SK-N-SH treated with all-trans-retinoic acid at 6 μM for 48 hours (cell line): ENCODE measurements at regions not wholly inside any gene's neighbourhood (a gene's known extent, or its start where the extent isn't known, plus 50 kb on each side); places are given as distances from the start of the nearest gene placed in this dataset.

ENCODE experiments used
- ATAC-seq: fragments of 200-7000 bp; cut with Tn5 transposase; 3 replicates; pipeline ENCODE4 v1.9.1; 2020; ENCODE audit warnings: mild to moderate bottlenecking, moderate library complexity
- ARNTL ChIP-seq: fragments of 450-650 bp; formaldehyde crosslinking; IDR thresholded peaks from 2 replicates; pipeline ENCODE4 v1.5.0; 2020; ENCODE audit warnings: low read depth, mild to moderate bottlenecking, moderate library complexity, borderline replicate concordance
- BACH2 ChIP-seq: fragments of 250-450 bp; sonication (Bioruptor Pico); IDR thresholded peaks from 2 replicates; pipeline ENCODE4 v1.9.0; 2021; ENCODE audit warnings: mild to moderate bottlenecking, borderline replicate concordance
- CSDC2 ChIP-seq: fragments of 250-450 bp; sonication (Bioruptor Pico); IDR thresholded peaks from 2 replicates; pipeline ENCODE4 v1.5.0; 2020; ENCODE audit warnings: mild to moderate bottlenecking, moderate library complexity
- ESRRG ChIP-seq: fragments of 250-450 bp; sonication (Bioruptor Pico); IDR thresholded peaks from 2 replicates; pipeline ENCODE4 v1.6.1; 2021; ENCODE audit warnings: mild to moderate bottlenecking
- ISL1 ChIP-seq: fragments of 250-450 bp; sonication (Bioruptor Pico); IDR thresholded peaks from 2 replicates; pipeline ENCODE4 v2.1.2; 2022; ENCODE audit warnings: mild to moderate bottlenecking, moderate library complexity
- OSR1 ChIP-seq: fragments of 250-450 bp; sonication (Bioruptor Pico); IDR thresholded peaks from 2 replicates; pipeline ENCODE4 v1.8.0; 2022; ENCODE audit warnings: moderate library complexity, mild to moderate bottlenecking, inconsistent platforms
- PPARA ChIP-seq: fragments of 250-450 bp; sonication (Bioruptor Pico); IDR thresholded peaks from 2 replicates; pipeline ENCODE4 v1.5.0; 2020; ENCODE audit warnings: mild to moderate bottlenecking, borderline replicate concordance
- RARB ChIP-seq: fragments of 250-450 bp; sonication (Bioruptor Pico); IDR thresholded peaks from 2 replicates; pipeline ENCODE4 v1.8.0; 2021; ENCODE audit warnings: mild to moderate bottlenecking, moderate library complexity
- SNAI2 ChIP-seq: fragments of 250-450 bp; sonication (Bioruptor Pico); IDR thresholded peaks from 2 replicates; pipeline ENCODE4 v1.5.0; 2020; ENCODE audit warnings: mild to moderate bottlenecking, moderate library complexity
- TCF4 ChIP-seq: fragments of 250-450 bp; sonication (Bioruptor Pico); IDR thresholded peaks from 2 replicates; pipeline ENCODE4 v1.8.0; 2021; ENCODE audit warnings: mild to moderate bottlenecking, moderate library complexity, borderline replicate concordance
- ZC3H10 ChIP-seq: fragments of 250-450 bp; sonication (Bioruptor Pico); IDR thresholded peaks from 2 replicates; pipeline ENCODE4 v1.5.1; 2021; ENCODE audit warnings: mild to moderate bottlenecking, moderate library complexity
- ZFP30 ChIP-seq: fragments of 450-650 bp; formaldehyde crosslinking; IDR thresholded peaks from 2 replicates; pipeline ENCODE4 v1.5.0; 2022; ENCODE audit warnings: mild to moderate bottlenecking, moderate library complexity
- ZNF565 ChIP-seq: fragments of 450-650 bp; formaldehyde crosslinking; conservative IDR thresholded peaks from 2 replicates; pipeline ENCODE4 v1.5.0; 2020; ENCODE audit warnings: low read depth, mild to moderate bottlenecking, moderate library complexity
- ZNF8 ChIP-seq: fragments of 450-650 bp; formaldehyde crosslinking; IDR thresholded peaks from 2 replicates; pipeline ENCODE4 v1.5.0; 2020; ENCODE audit warnings: mild to moderate bottlenecking, moderate library complexity
- TF ChIP-seq, protein P1 (sequence below): fragments of 250-450 bp; sonication (Bioruptor Pico); IDR thresholded peaks from 2 replicates; pipeline ENCODE4 v1.5.1; 2020; ENCODE audit warnings: low read depth, mild to moderate bottlenecking, moderate library complexity
- TF ChIP-seq, protein P2 (sequence below): fragments of 250-450 bp; sonication (Bioruptor Pico); IDR thresholded peaks from 2 replicates; pipeline ENCODE4 v1.8.0; 2021; ENCODE audit warnings: low read depth, mild to moderate bottlenecking, moderate library complexity, borderline replicate concordance
- TF ChIP-seq, protein P3 (sequence below): fragments of 250-450 bp; sonication (Bioruptor Pico); IDR thresholded peaks from 2 replicates; pipeline ENCODE4 v1.5.0; 2020; ENCODE audit warnings: mild to moderate bottlenecking, moderate library complexity
- TF ChIP-seq, protein P4 (sequence below): fragments of 250-450 bp; sonication (Bioruptor Pico); IDR thresholded peaks from 2 replicates; pipeline ENCODE4 v1.5.1; 2021; ENCODE audit warnings: mild to moderate bottlenecking, moderate library complexity
- TF ChIP-seq, protein P5 (sequence below): fragments of 250-450 bp; sonication (Bioruptor Pico); IDR thresholded peaks from 2 replicates; pipeline ENCODE4 v1.8.0; 2020; ENCODE audit warnings: mild to moderate bottlenecking, moderate library complexity, borderline replicate concordance

DNA sequence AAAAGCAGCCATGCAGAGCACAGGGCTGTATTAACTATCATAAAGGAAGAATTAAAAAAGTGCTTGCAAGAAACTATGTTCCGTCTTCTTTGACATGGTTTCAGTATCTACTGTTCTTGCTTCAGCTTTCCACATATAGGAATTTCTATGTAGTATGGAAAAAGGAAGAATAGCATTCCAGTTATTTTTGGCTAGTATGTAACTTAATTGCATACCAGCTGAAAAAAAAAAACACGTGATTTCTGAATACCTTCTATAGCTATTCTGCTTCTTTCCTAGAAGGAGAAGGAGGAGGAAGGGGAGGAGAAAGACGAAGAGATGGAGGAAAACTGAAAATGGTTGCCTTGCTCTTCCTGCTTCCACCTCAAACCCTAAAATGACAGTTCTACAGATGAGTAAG, 619.0 kb downstream of the KCTD12 start:
- TF ChIP-seq ARNTL (no peak), ZFP30 (CRISPR knock-in tag) (no peak)
- no peak for ATAC-seq

DNA sequence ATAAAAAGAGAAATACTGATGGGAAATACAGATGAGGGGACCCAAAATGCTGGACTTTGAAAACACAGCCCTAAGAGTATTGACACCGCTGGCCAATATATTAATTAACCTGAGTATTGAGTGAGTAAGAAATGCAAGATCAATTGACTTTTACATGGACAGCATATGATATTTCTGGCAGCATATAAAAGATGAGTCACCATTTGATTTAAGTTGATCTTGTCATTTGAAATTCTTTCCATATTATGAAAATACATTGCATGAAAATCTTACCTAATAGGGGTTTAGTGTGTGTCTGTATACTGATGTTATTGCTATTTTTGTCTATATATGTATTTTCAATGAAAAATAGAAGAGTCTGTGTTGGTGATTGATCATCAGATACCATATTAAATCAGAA, 619.6 kb downstream of the KCTD12 start:
- ATAC-seq = no peak
- TF ChIP-seq, protein P1, sequence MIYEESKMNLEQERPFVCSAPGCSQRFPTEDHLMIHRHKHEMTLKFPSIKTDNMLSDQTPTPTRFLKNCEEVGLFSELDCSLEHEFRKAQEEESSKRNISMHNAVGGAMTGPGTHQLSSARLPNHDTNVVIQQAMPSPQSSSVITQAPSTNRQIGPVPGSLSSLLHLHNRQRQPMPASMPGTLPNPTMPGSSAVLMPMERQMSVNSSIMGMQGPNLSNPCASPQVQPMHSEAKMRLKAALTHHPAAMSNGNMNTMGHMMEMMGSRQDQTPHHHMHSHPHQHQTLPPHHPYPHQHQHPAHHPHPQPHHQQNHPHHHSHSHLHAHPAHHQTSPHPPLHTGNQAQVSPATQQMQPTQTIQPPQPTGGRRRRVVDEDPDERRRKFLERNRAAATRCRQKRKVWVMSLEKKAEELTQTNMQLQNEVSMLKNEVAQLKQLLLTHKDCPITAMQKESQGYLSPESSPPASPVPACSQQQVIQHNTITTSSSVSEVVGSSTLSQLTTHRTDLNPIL = no peak

DNA sequence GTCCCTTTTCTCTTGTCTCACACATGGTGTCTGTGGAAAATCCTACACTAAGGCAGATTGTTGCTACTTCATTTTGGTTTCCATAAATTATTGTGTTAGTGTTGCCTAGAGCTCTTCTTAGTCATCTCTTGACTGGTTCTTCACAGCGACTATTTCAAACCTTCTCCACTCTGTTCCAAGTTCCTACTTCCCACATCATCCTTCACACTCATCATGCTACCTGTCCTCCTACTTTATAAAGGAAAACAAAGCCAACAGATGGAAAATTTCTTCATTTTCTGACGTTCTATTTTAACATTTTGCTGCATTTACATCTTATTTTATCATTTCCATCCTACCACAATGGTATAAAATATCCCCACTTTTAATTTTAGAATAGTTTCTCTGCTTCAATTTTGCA, 614.1 kb downstream of the LMO7 start:
- ATAC-seq = no peak

DNA sequence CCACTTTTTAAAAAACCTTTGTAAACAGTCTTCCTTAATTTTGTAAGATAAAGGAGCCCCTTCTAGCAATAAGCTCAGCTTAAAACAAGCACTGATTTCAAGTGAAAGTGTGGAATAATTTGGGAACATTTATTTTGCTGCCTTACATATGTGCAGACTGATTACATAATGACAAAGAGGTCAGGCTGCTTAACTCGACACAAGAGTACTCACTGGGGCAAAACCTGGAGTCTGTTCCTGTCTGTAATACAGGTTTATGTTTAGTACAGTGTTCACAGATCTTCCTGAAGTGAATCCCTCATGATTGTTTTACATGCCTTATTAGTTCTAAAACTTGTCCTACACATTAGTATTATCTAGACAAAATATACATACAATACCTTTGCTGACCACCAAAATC, 609.8 kb downstream of the LMO7 start:
- no peak for ATAC-seq
- TF ChIP-seq ISL1 (no peak), BACH2 (CRISPR knock-in tag) (no peak), ZC3H10 (CRISPR knock-in tag) (no peak), ZFP30 (CRISPR knock-in tag) (no peak), ZNF8 (CRISPR knock-in tag) (no peak), ZNF565 (CRISPR knock-in tag) (no peak), OSR1 (CRISPR knock-in tag) (no peak), ARNTL (no peak), CSDC2 (CRISPR knock-in tag) (no peak)
- TF ChIP-seq, protein P2, sequence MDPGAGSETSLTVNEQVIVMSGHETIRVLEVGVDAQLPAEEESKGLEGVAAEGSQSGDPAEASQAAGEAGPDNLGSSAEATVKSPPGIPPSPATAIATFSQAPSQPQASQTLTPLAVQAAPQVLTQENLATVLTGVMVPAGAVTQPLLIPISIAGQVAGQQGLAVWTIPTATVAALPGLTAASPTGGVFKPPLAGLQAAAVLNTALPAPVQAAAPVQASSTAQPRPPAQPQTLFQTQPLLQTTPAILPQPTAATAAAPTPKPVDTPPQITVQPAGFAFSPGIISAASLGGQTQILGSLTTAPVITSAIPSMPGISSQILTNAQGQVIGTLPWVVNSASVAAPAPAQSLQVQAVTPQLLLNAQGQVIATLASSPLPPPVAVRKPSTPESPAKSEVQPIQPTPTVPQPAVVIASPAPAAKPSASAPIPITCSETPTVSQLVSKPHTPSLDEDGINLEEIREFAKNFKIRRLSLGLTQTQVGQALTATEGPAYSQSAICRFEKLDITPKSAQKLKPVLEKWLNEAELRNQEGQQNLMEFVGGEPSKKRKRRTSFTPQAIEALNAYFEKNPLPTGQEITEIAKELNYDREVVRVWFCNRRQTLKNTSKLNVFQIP (CRISPR knock-in tag) = no peak
- TF ChIP-seq, protein P3, sequence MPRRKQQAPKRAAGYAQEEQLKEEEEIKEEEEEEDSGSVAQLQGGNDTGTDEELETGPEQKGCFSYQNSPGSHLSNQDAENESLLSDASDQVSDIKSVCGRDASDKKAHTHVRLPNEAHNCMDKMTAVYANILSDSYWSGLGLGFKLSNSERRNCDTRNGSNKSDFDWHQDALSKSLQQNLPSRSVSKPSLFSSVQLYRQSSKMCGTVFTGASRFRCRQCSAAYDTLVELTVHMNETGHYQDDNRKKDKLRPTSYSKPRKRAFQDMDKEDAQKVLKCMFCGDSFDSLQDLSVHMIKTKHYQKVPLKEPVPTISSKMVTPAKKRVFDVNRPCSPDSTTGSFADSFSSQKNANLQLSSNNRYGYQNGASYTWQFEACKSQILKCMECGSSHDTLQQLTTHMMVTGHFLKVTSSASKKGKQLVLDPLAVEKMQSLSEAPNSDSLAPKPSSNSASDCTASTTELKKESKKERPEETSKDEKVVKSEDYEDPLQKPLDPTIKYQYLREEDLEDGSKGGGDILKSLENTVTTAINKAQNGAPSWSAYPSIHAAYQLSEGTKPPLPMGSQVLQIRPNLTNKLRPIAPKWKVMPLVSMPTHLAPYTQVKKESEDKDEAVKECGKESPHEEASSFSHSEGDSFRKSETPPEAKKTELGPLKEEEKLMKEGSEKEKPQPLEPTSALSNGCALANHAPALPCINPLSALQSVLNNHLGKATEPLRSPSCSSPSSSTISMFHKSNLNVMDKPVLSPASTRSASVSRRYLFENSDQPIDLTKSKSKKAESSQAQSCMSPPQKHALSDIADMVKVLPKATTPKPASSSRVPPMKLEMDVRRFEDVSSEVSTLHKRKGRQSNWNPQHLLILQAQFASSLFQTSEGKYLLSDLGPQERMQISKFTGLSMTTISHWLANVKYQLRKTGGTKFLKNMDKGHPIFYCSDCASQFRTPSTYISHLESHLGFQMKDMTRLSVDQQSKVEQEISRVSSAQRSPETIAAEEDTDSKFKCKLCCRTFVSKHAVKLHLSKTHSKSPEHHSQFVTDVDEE (CRISPR knock-in tag) = no peak
- TF ChIP-seq, protein P4, sequence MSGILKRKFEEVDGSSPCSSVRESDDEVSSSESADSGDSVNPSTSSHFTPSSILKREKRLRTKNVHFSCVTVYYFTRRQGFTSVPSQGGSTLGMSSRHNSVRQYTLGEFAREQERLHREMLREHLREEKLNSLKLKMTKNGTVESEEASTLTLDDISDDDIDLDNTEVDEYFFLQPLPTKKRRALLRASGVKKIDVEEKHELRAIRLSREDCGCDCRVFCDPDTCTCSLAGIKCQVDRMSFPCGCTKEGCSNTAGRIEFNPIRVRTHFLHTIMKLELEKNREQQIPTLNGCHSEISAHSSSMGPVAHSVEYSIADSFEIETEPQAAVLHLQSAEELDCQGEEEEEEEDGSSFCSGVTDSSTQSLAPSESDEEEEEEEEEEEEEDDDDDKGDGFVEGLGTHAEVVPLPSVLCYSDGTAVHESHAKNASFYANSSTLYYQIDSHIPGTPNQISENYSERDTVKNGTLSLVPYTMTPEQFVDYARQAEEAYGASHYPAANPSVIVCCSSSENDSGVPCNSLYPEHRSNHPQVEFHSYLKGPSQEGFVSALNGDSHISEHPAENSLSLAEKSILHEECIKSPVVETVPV = no peak

More for the DNA sequence above, 614.1 kb downstream of the LMO7 start:
- TF ChIP-seq, protein P3 (CRISPR knock-in tag) = no peak
- TF ChIP-seq RARB (CRISPR knock-in tag) = no peak
- TF ChIP-seq, protein P5, sequence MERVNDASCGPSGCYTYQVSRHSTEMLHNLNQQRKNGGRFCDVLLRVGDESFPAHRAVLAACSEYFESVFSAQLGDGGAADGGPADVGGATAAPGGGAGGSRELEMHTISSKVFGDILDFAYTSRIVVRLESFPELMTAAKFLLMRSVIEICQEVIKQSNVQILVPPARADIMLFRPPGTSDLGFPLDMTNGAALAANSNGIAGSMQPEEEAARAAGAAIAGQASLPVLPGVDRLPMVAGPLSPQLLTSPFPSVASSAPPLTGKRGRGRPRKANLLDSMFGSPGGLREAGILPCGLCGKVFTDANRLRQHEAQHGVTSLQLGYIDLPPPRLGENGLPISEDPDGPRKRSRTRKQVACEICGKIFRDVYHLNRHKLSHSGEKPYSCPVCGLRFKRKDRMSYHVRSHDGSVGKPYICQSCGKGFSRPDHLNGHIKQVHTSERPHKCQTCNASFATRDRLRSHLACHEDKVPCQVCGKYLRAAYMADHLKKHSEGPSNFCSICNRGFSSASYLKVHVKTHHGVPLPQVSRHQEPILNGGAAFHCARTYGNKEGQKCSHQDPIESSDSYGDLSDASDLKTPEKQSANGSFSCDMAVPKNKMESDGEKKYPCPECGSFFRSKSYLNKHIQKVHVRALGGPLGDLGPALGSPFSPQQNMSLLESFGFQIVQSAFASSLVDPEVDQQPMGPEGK (CRISPR knock-in tag) = no peak
- TF ChIP-seq ZC3H10 (CRISPR knock-in tag) = no peak
- TF ChIP-seq, protein P1 = no peak
- TF ChIP-seq, protein P4 = no peak
- no peak for TF ChIP-seq ESRRG (CRISPR knock-in tag)
- TF ChIP-seq ARNTL = no peak
- no peak for TF ChIP-seq TCF4 (CRISPR knock-in tag)
- no peak for TF ChIP-seq PPARA
- no peak for TF ChIP-seq SNAI2
